ENCODE measurements at regions not wholly inside any gene's neighbourhood (a gene's known extent, or its start where the extent isn't known, plus 50 kb on each side); places are given as distances from the start of the nearest gene placed in this dataset.

GRCh38 chr4:144572660-144573059 lies 73.3 kb upstream of the HHIP start (continued):
- TF ChIP-seq FOXK1 (CRISPR knock-in tag; IDR thresholded peaks at IDR 0.05) (no peak), CTCF (IDR thresholded peaks at IDR 0.05) (no peak), ZBTB21 (CRISPR knock-in tag; IDR thresholded peaks at IDR 0.05; ENCODE audit: borderline replicate concordance) (no peak), ZNF138 (CRISPR knock-in tag; conservative IDR thresholded peaks at IDR 0.05) (no peak)
- TF ChIP-seq, protein P1, sequence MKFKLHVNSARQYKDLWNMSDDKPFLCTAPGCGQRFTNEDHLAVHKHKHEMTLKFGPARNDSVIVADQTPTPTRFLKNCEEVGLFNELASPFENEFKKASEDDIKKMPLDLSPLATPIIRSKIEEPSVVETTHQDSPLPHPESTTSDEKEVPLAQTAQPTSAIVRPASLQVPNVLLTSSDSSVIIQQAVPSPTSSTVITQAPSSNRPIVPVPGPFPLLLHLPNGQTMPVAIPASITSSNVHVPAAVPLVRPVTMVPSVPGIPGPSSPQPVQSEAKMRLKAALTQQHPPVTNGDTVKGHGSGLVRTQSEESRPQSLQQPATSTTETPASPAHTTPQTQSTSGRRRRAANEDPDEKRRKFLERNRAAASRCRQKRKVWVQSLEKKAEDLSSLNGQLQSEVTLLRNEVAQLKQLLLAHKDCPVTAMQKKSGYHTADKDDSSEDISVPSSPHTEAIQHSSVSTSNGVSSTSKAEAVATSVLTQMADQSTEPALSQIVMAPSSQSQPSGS (CRISPR knock-in tag; IDR thresholded peaks at IDR 0.05; ENCODE audit: borderline replicate concordance, low read depth), result no peak
- TF ChIP-seq, protein P2, sequence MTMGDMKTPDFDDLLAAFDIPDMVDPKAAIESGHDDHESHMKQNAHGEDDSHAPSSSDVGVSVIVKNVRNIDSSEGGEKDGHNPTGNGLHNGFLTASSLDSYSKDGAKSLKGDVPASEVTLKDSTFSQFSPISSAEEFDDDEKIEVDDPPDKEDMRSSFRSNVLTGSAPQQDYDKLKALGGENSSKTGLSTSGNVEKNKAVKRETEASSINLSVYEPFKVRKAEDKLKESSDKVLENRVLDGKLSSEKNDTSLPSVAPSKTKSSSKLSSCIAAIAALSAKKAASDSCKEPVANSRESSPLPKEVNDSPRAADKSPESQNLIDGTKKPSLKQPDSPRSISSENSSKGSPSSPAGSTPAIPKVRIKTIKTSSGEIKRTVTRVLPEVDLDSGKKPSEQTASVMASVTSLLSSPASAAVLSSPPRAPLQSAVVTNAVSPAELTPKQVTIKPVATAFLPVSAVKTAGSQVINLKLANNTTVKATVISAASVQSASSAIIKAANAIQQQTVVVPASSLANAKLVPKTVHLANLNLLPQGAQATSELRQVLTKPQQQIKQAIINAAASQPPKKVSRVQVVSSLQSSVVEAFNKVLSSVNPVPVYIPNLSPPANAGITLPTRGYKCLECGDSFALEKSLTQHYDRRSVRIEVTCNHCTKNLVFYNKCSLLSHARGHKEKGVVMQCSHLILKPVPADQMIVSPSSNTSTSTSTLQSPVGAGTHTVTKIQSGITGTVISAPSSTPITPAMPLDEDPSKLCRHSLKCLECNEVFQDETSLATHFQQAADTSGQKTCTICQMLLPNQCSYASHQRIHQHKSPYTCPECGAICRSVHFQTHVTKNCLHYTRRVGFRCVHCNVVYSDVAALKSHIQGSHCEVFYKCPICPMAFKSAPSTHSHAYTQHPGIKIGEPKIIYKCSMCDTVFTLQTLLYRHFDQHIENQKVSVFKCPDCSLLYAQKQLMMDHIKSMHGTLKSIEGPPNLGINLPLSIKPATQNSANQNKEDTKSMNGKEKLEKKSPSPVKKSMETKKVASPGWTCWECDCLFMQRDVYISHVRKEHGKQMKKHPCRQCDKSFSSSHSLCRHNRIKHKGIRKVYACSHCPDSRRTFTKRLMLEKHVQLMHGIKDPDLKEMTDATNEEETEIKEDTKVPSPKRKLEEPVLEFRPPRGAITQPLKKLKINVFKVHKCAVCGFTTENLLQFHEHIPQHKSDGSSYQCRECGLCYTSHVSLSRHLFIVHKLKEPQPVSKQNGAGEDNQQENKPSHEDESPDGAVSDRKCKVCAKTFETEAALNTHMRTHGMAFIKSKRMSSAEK (CRISPR knock-in tag; IDR thresholded peaks at IDR 0.05; ENCODE audit: borderline replicate concordance), result no peak

DNA sequence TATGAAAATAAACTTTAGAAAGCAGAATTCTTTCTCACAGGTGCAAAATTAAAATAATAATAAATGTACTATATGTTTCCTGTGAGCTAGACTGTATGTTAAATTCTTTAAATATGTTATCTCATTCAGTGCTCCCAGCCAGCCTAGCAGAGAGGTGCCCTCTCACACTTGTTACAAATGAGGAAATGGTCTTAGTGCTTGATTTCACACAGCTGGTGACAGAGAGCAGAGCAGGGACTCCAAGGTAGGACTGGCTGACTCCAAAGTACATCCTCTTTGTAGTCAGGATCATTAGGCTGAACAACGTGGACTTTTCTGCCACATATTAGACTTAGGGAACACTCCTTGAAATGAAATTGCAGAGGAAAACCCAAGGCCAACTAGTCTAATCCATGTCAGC lies 72.0 kb upstream of the HHIP start:
- ChIA-PET POLR2A (no interaction called here), CTCF (no interaction called here)
- no peaks in the 10 kb centered on the region for H3K36me3 Mint-ChIP-seq
- no peak for ATAC-seq
- H3K27me3 Mint-ChIP-seq (ENCODE audit: low read depth), result no peaks in the 10 kb centered on the region
- H3K9me3 Mint-ChIP-seq, result peaks cover 4% of the 10 kb centered on the region
- DNase-seq (ENCODE audit: low spot score), result no peak
- H3K27ac Mint-ChIP-seq, result no peak overlapping the region
- no peak overlapping the region for H3K4me3 Mint-ChIP-seq
- H3K4me1 Mint-ChIP-seq, result peaks cover 7% of the 10 kb centered on the region; the same call in 1 of the 2 replicates
- no peak for TF ChIP-seq PRDM15 (CRISPR knock-in tag; IDR thresholded peaks at IDR 0.05)
- no peak for TF ChIP-seq MXD4 (CRISPR knock-in tag; IDR thresholded peaks at IDR 0.05; ENCODE audit: borderline replicate concordance)
- TF ChIP-seq TEAD1 (CRISPR knock-in tag; IDR thresholded peaks at IDR 0.05), result no peak
- no peak for TF ChIP-seq SOX15 (CRISPR knock-in tag; IDR thresholded peaks at IDR 0.05)
- TF ChIP-seq PRRX2 (CRISPR knock-in tag; IDR thresholded peaks at IDR 0.05), result no peak
- TF ChIP-seq ATF3 (CRISPR knock-in tag; conservative IDR thresholded peaks at IDR 0.05), result no peak
- no peak for TF ChIP-seq ZNF219 (CRISPR knock-in tag; IDR thresholded peaks at IDR 0.05; ENCODE audit: borderline replicate concordance)
- no peak for TF ChIP-seq RORB (CRISPR knock-in tag; IDR thresholded peaks at IDR 0.05)
- TF ChIP-seq NR1H2 (CRISPR knock-in tag; IDR thresholded peaks at IDR 0.05), result no peak
- TF ChIP-seq, protein P3, sequence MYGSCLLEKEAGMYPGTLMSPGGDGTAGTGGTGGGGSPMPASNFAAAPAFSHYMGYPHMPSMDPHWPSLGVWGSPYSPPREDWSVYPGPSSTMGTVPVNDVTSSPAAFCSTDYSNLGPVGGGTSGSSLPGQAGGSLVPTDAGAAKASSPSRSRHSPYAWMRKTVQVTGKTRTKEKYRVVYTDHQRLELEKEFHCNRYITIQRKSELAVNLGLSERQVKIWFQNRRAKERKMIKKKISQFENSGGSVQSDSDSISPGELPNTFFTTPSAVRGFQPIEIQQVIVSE (CRISPR knock-in tag; IDR thresholded peaks at IDR 0.05; ENCODE audit: borderline replicate concordance), result no peak
- TF ChIP-seq, protein P4, sequence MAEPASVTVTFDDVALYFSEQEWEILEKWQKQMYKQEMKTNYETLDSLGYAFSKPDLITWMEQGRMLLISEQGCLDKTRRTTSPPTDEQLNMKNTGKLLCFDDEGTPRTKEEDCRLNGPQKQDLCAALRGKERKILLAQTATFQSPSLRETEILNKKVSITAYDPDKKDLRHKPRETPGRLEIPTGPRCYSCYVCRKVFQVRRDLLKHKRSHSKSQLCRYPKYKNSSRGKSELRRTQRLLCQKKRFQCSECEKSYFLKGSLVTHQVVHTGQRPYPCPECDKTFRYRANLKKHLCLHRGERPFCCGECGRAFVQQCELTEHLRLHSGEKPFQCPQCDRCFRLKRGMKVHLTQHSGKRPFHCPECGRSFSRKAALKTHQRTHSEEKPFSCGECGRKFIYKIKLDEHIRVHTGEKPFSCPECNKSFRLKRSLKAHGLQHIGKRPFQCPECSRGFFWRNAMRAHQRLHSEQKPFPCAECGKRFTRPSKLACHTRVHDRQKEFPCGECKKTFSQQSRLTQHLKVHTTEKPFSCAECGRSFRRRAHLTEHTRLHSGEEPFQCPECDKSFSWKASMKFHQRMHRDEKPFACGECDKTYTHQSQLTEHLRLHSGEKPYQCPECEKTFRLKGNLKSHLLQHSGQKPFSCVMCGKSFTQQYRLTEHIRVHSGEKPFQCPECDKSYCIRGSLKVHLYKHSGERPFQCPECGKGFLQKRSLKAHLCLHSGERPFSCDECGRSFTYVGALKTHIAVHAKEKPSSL (CRISPR knock-in tag; conservative IDR thresholded peaks at IDR 0.05), result no peak
- TF ChIP-seq, protein P5, sequence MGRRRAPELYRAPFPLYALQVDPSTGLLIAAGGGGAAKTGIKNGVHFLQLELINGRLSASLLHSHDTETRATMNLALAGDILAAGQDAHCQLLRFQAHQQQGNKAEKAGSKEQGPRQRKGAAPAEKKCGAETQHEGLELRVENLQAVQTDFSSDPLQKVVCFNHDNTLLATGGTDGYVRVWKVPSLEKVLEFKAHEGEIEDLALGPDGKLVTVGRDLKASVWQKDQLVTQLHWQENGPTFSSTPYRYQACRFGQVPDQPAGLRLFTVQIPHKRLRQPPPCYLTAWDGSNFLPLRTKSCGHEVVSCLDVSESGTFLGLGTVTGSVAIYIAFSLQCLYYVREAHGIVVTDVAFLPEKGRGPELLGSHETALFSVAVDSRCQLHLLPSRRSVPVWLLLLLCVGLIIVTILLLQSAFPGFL (CRISPR knock-in tag; IDR thresholded peaks at IDR 0.05; ENCODE audit: borderline replicate concordance), result no peak
- TF ChIP-seq NR3C1 (CRISPR knock-in tag; conservative IDR thresholded peaks at IDR 0.05; ENCODE audit: low read depth), result no peak

Measured in WTC11 (cell line).